HG03432 (cell line): ENCODE measurements at regions not wholly inside any gene's neighbourhood (a gene's known extent, or its start where the extent isn't known, plus 50 kb on each side); places are given as distances from the start of the nearest gene placed in this dataset.
A peak's percentile ranks its signal among the peaks of the same experiment; 100 is the strongest.
"Not testable (repeated sequence)": the region's sequence is repeated elsewhere in the genome, so short reads cannot be mapped to it uniquely, and the experiment has no call there.

Experiments
- ATAC-seq: cut with Tn5 transposase; IDR thresholded peaks from one replicate; pipeline ENCODE4 v1.9.1; 2021; ENCODE audit warnings: mild to moderate bottlenecking, moderate library complexity; ENCODE audit not compliant: unreplicated experiment

DNA sequence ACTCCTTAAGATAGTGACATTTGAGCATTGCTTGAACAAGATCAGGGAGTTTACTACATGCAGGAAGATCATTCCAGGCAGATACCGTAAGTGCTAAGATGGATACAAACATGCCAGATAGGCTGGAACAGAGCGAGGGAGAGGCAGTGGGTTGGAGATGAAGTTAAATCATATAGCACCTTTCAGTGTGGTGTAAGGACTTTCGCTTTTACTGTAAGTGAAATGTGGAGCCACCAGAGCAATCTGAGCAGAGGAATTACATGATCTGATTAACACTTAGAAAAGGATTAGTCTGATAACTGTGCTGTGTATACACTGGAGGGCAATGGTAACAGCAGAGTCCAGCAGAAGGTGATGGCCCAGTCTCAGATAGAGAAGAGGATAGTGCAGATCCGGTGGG, 163.0 kb upstream of the SSTR1 start:
- no peak for ATAC-seq

DNA sequence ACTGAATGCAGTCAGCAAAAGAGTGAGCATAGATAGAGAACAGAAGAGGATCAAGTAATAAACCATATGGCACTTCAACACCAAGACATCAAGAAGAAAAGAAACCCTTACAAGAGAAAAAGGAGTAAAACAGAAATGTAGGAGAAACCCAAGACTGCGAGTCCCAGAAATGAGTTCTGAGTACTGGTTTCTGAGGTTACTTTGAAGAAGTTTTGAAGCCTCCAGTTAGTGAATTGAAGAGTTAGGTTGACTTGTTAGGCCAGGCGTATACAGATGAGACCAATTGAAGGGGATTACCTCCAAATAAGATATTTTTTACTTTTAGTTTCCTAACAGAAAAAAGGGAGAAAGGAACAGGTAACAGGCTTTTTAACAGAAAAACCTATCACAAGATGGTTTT, 162.2 kb upstream of the SSTR1 start:
- no peak for ATAC-seq

DNA sequence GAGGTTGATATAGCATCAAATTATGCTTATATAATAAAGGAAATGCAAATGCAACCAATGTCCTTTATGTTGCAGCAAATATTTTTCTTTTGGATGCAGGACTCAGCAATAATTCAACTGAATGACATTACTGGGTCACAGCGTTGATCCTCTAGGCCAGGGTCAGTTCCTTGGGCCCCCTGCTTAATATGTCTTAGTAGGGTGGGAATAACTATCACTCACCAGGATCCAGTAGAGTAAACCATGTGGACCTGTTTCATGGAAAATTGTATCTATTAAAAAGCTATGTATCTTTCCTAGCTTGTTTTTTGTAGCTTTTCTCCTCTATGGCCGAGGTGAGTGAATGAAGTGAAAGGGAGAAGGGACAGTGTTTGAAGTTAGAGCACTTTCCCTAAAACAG, 161.5 kb upstream of the SSTR1 start:
- ATAC-seq: no peak

DNA sequence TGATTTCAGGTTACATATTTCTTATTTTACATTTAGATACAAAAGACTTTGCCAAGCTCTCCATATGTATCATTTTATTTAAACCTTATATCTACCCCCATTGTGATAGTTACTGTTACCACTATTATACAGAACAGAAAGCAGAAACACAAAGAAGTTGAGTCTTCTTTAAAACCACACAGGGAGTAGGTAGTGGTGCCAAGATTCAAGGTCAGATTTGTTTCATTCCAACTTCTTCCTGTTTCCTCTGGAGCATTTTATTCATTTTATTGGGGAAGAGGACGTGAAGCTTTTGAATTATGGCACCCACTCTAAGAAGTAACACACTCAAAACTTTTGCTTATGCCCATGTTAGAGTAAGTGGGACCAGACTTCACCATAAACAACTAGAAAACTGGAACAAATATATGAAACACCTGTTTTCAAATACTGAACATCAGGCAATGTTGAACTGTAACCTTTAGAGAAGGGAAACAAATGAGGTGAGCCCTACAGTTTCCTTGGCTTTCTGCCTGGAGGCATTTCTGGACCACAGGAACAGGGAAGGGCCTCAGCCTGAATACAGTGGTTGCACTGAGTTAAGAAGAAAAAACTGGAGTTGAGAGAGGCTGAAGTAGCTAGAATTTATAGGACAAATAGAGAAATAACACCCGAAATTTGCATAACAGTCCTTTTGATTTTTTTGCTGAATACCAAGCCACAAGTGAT, 160.4 kb upstream of the SSTR1 start:
- no peak for ATAC-seq

DNA sequence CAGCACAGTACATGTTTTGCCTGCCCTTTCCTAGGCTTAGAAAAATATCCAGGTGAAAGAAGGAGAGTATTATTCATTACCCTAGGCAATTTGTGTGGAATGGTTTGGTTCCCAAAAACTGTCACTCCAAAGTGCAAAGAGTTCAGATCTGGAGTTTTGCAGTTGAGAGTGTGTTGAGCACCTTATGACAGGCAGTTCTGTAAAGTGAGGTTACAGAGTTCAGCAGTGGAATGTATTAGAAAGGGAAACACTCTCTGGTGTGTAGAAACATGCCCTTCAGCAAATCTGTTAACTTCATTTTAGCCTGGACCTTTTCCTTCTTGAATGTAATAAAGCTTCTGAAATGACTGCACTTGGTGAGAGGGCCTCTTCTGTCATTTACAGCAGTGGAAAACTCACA, 154.0 kb upstream of the SSTR1 start:
- no peak for ATAC-seq

DNA sequence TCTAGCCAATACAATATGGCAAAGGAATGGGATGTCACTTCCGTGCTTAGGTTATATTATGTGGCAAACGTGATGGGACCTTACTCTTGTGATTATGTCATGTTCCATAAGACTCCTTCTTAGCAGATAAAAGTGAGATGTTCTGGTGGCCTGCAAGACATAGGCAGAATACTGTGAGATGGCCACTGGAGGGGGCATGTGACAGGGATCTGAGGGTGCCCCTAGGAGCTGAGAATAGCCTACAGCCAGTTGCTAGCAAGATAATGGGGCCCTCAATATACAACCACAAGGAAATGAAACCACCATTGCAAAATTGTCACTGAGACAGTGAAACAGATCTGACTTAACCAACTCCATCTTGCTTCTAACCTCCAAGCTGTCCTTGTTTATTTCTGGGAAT, 151.4 kb upstream of the SSTR1 start:
- ATAC-seq: no peak

DNA sequence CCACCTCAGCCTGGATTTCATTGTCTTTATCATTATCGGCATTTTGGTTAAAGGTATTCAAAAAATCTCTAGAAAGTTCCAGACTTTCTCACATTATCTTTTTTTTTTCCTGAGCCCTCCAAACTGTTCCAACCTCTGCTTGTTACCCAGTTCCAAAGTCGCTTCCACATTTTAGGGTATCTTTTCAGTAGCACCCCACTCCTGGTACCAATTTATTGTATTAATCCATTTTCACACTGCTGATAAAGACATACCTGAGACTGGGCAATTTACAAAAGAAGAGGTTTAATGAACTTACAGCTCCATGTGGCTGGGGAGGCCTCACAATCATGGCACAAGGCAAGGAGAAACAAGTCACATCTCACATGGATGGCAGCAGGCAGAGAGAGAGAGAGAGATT, 145.5 kb upstream of the SSTR1 start:
- ATAC-seq: not testable (repeated sequence)

DNA sequence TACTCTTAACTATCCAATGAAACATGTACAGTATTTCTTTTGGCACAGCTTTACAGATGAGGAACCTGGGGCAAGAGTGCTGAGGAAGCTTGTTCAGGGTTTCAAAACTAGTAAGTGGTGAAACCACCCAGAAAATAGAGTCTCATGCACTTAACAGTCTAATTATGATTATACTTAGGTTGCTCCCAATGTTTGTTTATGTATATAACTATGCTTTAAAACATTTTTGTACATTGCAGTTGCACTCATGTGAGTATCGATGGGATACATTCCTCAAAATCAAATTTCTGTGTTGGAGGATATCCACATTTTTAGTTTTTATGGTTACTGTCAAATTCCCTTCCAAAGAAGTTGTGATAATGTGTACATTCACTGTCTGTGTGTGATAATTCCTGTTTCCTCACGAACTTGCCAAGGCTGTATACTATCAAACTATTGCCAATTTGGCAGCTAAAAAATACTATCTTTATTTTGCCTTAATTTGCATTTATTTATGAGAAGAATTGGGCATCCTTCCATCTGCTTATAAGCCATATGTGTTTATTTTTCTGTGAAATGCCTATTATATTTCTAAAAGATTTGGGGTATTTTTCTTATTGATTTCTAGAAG, 143.9 kb upstream of the SSTR1 start:
- no peak for ATAC-seq

DNA sequence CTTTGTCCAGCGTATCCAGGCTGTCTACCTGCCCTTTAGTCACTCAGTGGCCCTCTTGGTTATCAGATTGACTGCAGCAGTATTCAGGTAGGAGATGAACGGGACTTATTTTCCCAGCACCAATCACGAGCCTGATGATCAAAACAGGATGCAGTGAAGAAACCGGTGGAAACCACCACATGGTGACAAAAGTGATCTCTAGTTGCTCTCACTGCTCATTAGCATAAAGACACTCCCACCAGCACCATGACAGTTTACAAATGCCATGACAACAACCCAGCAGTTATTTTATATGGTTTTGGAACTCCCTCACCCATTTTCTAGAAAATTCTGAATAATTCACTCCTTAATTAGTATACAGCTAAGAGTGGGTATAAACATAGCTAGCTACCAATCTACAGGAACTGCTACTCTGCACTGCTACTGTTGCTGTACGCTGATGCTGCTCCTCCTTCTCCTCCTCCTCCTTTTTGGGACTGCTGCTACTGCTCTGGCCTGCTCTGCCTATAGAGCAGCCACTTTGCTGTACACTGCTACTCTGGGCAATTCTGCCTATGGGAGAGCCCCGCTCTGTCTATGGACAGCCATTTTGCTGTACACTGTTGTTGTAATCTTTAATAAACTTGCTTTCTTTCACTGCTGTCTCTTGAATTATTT, 142.5 kb upstream of the SSTR1 start:
- ATAC-seq: peak; percentile 87

DNA sequence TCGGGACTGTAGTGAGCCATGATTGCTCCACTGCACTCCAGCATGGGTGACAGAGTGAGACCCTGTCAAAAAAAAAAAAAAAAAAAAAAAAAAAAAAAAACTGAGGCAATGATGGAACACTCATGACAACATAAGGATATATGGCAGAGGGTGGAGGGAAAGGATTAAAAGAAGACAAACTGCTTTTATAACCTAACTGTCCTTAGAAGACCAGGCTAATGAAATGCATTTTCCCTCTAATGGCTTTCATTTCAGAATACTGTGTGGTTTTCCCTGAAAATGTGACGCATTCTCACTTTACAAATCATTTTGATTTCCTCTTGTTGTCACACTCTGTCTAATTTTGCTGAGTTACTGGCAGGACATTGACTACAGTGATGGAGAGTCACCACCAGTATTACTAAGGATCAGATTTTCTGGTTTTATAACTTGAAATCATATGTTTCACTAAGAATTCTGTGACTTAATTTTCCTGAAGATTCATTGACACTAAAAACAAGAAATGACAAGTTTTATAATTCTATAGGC, 137.6 kb upstream of the SSTR1 start:
- no peak for ATAC-seq

DNA sequence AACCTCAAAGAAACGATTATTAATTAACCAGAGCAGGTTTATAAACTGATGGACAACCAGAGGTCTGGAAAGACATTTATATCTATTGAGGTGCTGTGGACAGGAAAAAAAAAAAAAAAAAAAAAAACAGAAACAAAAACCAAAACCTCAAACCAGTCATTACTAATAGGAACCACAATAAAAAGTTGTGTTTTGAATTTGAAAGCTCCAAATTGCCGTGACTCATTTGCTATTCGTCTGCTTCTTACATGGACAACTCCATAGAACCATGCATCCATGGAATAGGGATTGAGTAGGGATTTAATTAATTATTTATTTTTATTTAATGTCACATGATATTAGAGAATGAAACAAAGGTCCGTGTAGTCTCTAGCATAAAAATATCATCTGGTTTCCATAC, 134.1 kb upstream of the SSTR1 start:
- no peak for ATAC-seq

DNA sequence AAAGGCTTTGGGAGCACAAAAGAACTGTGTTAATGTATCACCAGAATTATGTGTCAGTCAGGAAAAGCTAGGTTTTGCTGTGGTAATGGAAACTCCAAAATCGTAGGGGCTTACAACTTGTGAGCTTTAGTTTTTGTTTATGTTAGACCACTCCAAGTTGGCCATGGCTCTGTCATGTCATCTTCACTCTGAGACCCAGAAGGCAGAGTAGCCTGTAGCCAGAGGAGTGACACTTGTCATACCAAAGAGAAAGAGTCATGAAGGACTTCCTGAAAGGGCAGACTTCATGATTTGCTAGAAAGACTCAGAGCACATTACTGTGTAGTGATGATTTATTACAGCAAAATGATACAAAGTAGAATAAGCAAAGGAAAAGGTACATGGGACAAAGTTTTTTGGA, 133.6 kb upstream of the SSTR1 start:
- ATAC-seq: no peak

DNA sequence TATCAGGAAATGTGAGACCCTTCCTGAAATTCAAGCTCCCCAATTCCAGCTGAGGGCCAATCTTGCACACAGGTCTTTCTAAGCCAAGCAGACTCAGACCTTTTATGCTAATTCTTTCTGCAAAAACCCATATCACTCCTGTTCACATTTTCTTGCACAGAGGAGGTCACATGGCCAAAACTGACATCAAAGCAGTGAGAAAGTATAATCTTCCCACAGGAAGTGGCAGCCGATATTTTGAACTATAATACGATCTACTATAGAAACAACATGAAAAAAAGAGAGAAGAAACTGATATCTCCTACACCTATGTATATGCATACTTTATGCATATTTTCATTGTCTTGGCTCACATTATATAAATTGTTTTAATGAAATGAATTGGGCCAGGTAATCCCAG, 132.9 kb upstream of the SSTR1 start:
- ATAC-seq: no peak

DNA sequence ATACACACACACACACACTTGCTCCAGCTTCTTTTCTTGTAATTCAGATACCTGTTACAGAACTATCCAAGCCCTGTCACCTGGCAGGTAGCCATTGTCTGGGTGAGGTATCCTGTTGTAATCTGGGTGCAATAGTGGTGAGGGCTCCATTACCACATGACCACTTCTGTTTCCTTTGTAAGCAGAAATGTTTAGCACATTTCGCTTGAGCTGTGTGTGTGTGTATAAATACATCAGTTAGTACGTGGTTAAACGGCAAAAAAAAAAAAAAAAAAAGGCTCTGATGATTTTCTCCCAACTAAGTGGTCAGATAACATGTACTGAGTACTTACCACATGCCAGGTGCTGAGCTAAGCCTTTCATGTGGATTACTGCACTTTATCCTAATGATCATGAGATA, 129.3 kb upstream of the SSTR1 start:
- no peak for ATAC-seq

DNA sequence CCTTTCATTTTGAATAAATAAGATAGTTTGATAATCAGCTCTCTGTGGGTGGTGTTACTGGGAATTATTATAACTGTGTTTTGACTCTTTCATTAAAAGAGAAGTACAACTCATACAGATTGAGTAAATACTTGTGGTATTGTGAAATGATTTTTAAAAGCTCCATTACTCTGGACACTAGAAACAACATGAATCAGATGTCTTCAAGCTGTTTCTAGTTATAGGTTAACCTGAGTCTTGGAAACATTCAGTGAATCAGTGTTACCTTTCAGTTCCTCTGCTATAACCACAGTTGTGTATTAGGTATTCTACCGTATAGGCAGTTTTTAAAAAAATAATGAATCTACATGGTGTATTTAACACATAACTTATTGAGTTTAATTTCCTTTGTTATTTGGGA, 128.4 kb upstream of the SSTR1 start:
- ATAC-seq: peak; percentile 91

DNA sequence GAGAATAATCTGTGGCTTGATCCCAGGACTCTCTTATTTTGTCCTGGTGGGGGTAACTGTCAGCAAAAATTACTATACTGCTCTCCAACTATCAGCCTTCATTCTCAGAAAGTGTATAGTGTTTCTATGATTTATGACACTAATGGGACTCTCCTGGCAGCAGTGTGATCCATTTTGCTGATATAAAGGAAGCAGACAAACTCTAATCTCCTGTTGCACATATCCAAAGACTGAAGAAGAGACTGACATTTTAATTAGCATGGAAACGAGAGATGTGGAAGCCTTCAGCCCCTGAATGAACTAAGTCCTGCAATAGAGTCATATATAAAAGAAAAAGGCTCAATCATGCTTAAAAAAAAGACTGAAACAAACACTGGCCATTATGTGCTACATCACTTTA, 127.8 kb upstream of the SSTR1 start:
- ATAC-seq: no peak

DNA sequence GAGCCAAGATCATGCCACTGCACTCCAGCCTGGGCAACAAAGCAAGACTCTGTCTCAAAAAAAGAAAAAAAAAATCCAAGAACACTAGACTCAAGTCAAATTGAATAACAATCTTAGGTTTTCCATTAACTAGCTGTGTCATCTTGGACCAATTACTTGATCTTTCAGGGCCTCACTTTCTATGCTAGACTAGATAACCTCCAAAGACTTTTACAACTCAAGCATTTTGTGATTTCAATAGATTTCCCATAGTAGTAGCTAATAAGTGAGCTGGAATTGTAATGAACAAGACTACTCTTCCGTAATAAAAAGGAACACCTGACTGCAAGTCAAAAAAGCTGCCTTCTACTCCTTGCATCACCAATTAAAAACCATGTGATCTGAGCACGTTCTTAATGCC, 127.0 kb upstream of the SSTR1 start:
- no peak for ATAC-seq

DNA sequence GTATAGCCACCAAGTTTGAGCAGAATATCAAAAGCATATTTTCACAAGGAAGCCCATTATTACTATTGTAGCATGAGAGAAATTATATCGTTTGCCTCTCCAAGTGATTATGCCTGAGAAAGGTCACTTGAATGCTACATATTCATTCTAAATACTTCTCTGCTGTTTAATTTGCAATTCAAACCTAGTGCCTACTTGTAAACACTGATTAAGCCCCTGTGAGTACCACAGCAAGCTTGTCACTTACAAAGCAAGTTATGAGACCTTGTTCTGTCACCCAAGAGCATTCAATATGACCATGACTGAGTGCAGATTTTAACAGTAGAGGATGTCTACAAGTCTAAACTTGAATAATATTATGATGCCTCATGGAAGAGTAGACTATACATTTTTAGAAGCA, 124.7 kb upstream of the SSTR1 start:
- ATAC-seq: no peak

DNA sequence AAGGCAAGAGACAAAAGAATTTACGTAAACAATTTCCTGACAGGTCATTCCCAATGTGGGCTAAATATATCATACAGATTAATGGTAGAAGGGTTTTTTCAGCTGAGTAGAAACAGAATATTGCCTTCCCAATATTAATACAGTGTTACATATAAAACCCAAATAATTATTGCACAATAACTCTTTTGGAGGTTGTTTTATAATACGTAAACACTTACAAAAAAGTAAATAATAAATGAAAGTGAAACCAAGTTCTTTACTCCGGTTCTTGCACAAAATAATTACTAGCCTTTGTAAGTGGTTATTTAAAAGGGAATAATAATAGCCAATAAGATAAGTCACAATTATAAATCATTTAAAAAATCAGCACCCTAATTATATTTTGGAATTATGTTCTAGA, 118.6 kb upstream of the SSTR1 start:
- ATAC-seq: no peak

DNA sequence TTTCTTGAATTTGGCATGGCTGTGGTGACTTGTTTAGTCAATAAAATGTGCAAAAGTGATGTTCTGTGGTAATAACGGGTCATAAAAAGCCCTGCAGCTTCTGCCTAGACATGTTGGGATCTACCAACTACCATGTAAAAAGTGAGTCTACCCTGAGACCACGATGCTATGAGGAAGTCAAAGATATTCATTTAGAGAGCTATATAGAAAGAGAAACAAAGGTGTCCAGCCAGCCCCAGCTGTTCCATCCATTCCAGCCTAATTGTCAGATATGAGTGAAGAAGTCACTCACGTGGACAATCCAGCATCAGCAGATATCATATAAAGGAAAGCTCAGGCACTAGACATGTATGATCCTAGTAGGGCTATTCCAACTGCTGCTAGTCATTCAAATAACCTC, 117.2 kb upstream of the SSTR1 start:
- ATAC-seq: peak; percentile 59

DNA sequence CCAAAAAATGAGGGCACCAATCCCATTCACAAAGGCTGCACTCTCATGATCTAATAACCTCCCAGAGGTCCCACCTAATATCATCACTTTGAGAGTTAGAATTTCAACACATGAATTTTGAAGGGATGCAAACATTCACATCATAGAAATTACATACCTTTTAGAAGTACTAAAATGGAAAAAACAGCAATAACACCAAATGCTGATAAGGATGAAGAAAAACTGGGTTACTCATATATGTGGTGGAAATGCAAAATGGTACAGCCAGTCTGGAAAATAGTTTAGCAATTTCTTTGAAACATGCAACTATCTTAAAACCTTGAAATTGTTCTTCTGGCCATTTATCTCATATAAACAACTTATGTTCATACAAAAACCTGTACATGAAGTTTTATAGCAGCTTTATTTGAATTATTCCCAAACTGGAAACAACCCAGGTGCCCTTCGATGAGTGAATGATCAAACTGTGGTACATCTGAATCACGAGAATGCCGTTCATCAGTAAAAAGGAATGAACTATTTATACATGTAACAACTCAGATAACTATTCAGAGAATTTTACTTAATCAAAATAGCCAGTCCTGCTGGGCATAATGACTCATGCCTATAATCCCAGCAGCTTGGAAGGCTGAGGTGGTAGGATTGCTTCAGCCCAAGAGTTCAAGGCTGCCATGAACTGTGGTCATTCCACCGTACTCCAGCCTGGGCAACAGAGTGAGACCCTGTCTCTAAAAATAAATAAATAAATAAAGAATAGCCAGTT, 109.4 kb upstream of the SSTR1 start:
- no peak for ATAC-seq

DNA sequence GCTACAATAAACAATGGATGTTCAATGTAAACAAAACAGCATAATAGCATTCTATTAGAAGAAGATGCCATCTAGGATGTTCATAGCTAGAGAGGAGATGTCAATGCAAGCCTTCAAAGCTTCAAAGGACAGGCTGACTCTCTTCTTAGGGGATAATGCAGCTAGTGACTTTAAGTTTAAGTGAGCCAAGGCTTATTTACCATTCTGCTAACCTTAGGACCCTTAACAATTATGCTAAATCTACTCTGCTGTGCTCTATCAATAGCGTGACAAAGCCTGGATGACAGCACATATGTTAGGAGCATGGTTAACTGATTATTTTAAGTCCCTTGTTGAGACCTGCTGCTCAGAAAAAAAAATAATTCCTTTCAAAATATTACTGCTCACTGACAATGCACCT, 106.0 kb upstream of the SSTR1 start:
- ATAC-seq: no peak
